ENCODE measurements at regions not wholly inside any gene's neighbourhood (a gene's known extent, or its start where the extent isn't known, plus 50 kb on each side); places are given as distances from the start of the nearest gene placed in this dataset.

DNA sequence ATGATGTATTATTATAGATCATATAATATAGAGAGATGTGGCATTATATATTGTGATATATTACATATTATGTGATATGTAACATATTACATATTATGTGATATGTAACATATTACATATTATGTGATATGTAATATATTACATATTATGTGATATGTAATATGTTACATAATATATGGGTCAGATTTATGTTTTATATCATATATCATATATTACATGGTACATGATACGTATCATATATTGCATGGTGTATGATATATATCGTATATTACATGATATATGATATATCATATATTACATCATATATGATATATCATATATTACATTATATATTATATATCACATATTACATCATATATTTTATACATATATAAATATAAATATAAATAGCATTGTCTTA lies 164.1 kb upstream of the NEBL start:
- H3K27ac Mint-ChIP-seq = no peak overlapping the region
- TF ChIP-seq, protein P1, sequence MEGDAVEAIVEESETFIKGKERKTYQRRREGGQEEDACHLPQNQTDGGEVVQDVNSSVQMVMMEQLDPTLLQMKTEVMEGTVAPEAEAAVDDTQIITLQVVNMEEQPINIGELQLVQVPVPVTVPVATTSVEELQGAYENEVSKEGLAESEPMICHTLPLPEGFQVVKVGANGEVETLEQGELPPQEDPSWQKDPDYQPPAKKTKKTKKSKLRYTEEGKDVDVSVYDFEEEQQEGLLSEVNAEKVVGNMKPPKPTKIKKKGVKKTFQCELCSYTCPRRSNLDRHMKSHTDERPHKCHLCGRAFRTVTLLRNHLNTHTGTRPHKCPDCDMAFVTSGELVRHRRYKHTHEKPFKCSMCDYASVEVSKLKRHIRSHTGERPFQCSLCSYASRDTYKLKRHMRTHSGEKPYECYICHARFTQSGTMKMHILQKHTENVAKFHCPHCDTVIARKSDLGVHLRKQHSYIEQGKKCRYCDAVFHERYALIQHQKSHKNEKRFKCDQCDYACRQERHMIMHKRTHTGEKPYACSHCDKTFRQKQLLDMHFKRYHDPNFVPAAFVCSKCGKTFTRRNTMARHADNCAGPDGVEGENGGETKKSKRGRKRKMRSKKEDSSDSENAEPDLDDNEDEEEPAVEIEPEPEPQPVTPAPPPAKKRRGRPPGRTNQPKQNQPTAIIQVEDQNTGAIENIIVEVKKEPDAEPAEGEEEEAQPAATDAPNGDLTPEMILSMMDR (IDR thresholded peaks at IDR 0.05) = no peak
- no peak overlapping the region for H3K4me3 Mint-ChIP-seq
- peaks cover 8% of the 10 kb centered on the region for H3K36me3 Mint-ChIP-seq (ENCODE audit: low read depth)
- H3K27me3 Mint-ChIP-seq (ENCODE audit: low read depth, poor library complexity) = peaks cover 4% of the 10 kb centered on the region
- peaks cover 8% of the 10 kb centered on the region for H3K9me3 Mint-ChIP-seq
- H3K4me1 Mint-ChIP-seq = peaks cover 5% of the 10 kb centered on the region
- DNase-seq = no peak

DNA sequence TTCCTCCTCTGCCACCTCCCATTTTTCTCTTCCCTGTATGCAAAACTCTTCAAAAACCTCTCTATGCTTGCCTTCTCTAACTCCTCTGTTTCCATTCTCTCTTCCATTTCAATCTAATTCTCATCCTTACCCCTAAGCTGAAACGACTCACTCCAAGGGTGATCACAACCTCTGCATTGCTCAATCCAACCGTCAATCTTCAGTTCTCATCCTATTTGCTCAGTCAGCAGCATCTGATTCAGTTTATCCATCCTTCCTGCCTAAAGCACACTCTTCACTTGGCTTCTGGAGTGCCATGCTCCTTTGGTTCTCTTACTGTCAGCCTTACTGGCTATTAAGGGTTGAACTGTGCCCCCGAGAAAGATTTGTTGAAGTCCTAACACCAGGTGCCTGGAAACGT lies 163.5 kb upstream of the NEBL start:
- Mint-ChIP-seq H3K27me3 (ENCODE audit: low read depth, poor library complexity) (peaks cover 4% of the 10 kb centered on the region), H3K9me3 (peaks cover 8% of the 10 kb centered on the region), H3K4me1 (peaks cover 9% of the 10 kb centered on the region), H3K36me3 (ENCODE audit: low read depth) (peaks cover 8% of the 10 kb centered on the region), H3K4me3 (no peak overlapping the region), H3K27ac (peak overlapping the region; percentile 5)
- TF ChIP-seq, protein P1 (IDR thresholded peaks at IDR 0.05) = no peak
- DNase-seq = no peak

DNA sequence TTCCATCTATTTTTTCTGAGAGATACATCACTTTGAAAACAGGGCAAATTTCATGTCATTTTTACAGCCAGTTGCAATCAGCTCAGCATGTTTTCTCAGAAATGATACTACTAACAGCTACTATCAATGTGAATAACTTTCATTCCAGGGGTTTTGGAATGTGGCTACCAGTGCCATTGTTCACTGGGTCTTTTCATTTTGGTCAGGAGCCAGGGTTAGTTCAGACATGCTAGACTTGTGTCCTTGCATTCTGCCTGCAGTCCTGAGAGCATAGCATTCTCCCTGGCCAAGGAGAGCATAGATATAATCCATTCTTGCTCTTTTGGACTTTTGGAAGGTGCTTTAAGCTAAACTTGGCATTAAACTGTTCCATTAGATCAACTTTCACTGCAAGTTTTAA lies 160.9 kb upstream of the NEBL start:
- Mint-ChIP-seq H3K4me3 (no peak overlapping the region), H3K27me3 (ENCODE audit: low read depth, poor library complexity) (peaks cover 4% of the 10 kb centered on the region), H3K9me3 (peaks cover 8% of the 10 kb centered on the region), H3K27ac (no peak overlapping the region), H3K36me3 (ENCODE audit: low read depth) (peaks cover 8% of the 10 kb centered on the region), H3K4me1 (peaks cover 15% of the 10 kb centered on the region)
- no peak for DNase-seq
- TF ChIP-seq, protein P1 (IDR thresholded peaks at IDR 0.05) = no peak

DNA sequence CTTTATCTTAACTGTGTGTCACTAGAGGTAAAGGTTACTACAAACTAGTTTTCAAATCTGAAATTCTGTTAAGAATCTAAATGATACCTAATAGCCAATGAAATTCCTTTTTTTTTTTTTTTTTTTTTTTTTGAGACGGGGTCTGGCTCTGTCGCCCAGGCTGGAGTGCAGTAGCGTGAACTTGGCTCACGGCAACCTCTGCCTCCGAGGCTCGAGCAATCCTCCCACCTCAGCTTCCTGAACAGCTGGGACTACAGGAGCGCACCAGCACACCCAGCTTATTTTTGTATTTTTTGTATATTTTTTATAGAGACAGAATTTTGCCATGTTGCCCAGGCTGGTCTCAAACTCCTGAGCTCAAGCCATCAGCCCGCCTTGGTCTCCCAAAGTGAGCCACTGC lies 160.3 kb upstream of the NEBL start:
- Mint-ChIP-seq H3K4me3 (no peak overlapping the region), H3K27ac (no peak overlapping the region), H3K9me3 (peaks cover 11% of the 10 kb centered on the region), H3K36me3 (ENCODE audit: low read depth) (peaks cover 8% of the 10 kb centered on the region), H3K27me3 (ENCODE audit: low read depth, poor library complexity) (peaks cover 4% of the 10 kb centered on the region), H3K4me1 (peaks cover 15% of the 10 kb centered on the region)
- no peak for DNase-seq
- TF ChIP-seq, protein P1 (IDR thresholded peaks at IDR 0.05) = no peak

DNA sequence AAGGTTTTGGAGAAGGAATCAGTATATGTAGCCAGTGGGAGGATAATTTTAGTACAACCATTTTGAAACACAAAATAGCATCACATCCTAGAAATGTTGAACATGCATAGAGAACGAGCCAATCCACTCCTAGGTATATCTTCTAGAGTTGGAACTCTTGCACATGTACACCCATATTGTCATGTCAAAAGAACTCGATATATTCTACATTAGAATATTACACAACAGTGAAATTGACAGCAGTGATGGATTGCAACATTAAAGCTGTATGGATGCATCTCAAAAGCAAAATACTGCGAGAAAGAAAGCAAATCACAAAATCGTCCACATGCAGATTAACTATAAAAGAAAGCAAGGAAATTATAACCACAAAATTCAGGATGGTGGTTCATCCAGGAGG lies 159.3 kb upstream of the NEBL start:
- TF ChIP-seq, protein P1 (IDR thresholded peaks at IDR 0.05) = no peak
- peaks cover 12% of the 10 kb centered on the region for H3K36me3 Mint-ChIP-seq (ENCODE audit: low read depth)
- peaks cover 15% of the 10 kb centered on the region for H3K4me1 Mint-ChIP-seq
- no peak overlapping the region for H3K4me3 Mint-ChIP-seq
- no peaks in the 10 kb centered on the region for H3K27me3 Mint-ChIP-seq (ENCODE audit: low read depth, poor library complexity)
- H3K9me3 Mint-ChIP-seq = peaks cover 15% of the 10 kb centered on the region
- no peak overlapping the region for H3K27ac Mint-ChIP-seq
- DNase-seq = no peak

DNA sequence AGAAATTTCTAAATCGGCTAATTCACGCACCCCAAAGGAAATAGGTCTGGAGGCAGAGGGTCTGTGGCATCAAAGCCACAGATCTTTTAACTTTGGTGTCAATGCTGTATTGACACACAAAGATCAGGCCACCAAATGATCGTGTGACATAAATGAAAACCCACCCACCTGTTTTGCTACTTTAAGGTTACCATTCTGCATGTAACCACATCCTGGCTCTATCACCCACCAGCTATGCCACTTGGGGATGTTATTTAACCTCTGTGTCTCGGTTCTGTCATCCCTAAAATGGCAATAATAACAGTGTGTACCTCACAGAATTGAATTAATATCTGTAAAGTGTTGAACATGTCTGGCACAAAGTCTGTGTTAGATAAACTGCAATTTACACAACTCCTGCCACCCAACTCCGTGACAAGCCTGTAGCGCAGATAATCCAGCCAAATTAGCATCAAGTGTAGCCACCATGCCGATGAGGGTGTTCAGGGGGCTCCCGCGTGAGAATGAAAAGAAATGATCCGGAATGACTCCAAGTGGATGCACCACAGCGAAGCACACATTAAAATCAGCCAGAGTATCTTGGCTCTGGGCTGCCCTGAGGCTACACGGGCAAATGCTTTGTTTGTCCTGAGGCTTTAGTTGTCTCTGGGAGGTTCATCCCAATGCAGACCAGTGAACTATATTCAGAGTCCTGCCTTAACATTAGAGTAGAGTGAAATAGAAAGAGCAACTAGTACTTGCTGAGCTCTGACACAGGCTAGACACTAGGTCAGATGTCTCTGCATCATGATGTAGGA lies 158.4 kb upstream of the NEBL start:
- no peak for DNase-seq

More for the DNA sequence above, 158.4 kb upstream of the NEBL start:
- H3K4me1 Mint-ChIP-seq = peaks cover 15% of the 10 kb centered on the region
- H3K27me3 Mint-ChIP-seq (ENCODE audit: low read depth, poor library complexity) = no peaks in the 10 kb centered on the region
- peaks cover 15% of the 10 kb centered on the region for H3K36me3 Mint-ChIP-seq (ENCODE audit: low read depth)
- H3K9me3 Mint-ChIP-seq = peaks cover 20% of the 10 kb centered on the region
- no peak overlapping the region for H3K4me3 Mint-ChIP-seq
- TF ChIP-seq, protein P1 (IDR thresholded peaks at IDR 0.05) = no peak
- H3K27ac Mint-ChIP-seq = peak overlapping the region; percentile 43
